ENCODE measurements at regions not wholly inside any gene's neighbourhood (a gene's known extent, or its start where the extent isn't known, plus 50 kb on each side); places are given as distances from the start of the nearest gene placed in this dataset.

GRCh38 chr14:87879389-87879788 lies 113.6 kb downstream of the GALC start:
- no peaks in the 10 kb centered on the region for H3K4me1 ChIP-seq (ENCODE audit: control insufficient read depth, insufficient read depth, low read length, poor library complexity, severe bottlenecking)
- no peaks in the 10 kb centered on the region for H3K9me3 ChIP-seq (ENCODE audit: control insufficient read depth, low read length)
- DNase-seq = no peak
- no peak overlapping the region for H3K4me3 ChIP-seq (ENCODE audit: insufficient read depth, low read depth, low read length, poor library complexity, severe bottlenecking)
- no peaks in the 10 kb centered on the region for H3K36me3 ChIP-seq (ENCODE audit: control insufficient read depth, insufficient read depth, low read length)
- H3K27ac ChIP-seq (ENCODE audit: insufficient read depth, low read length, poor library complexity, severe bottlenecking) = no peak overlapping the region
- H3K27me3 ChIP-seq (replicated peaks; ENCODE audit: control insufficient read depth, insufficient read depth, low read length, poor library complexity, severe bottlenecking) = no peaks in the 10 kb centered on the region

GRCh38 chr14:87878959-87879358 lies 114.0 kb downstream of the GALC start:
- H3K27ac ChIP-seq (ENCODE audit: insufficient read depth, low read length, poor library complexity, severe bottlenecking) = no peak overlapping the region
- no peak for DNase-seq
- H3K4me1 ChIP-seq (ENCODE audit: control insufficient read depth, insufficient read depth, low read length, poor library complexity, severe bottlenecking) = no peaks in the 10 kb centered on the region
- no peaks in the 10 kb centered on the region for H3K27me3 ChIP-seq (replicated peaks; ENCODE audit: control insufficient read depth, insufficient read depth, low read length, poor library complexity, severe bottlenecking)
- no peaks in the 10 kb centered on the region for H3K9me3 ChIP-seq (ENCODE audit: control insufficient read depth, low read length)
- H3K4me3 ChIP-seq (ENCODE audit: insufficient read depth, low read depth, low read length, poor library complexity, severe bottlenecking) = no peak overlapping the region
- no peaks in the 10 kb centered on the region for H3K36me3 ChIP-seq (ENCODE audit: control insufficient read depth, insufficient read depth, low read length)

- Histone ChIP-seq H3K36me3 (ENCODE audit: control insufficient read depth, insufficient read depth, low read length) (no peaks in the 10 kb centered on the region), H3K27ac (ENCODE audit: insufficient read depth, low read length, poor library complexity, severe bottlenecking) (no peak overlapping the region), H3K4me3 (ENCODE audit: insufficient read depth, low read depth, low read length, poor library complexity, severe bottlenecking) (no peak overlapping the region), H3K4me1 (ENCODE audit: control insufficient read depth, insufficient read depth, low read length, poor library complexity, severe bottlenecking) (no peaks in the 10 kb centered on the region), H3K9me3 (ENCODE audit: control insufficient read depth, low read length) (no peaks in the 10 kb centered on the region), H3K27me3 (replicated peaks; ENCODE audit: control insufficient read depth, insufficient read depth, low read length, poor library complexity, severe bottlenecking) (no peaks in the 10 kb centered on the region)
- DNase-seq = no peak
Measured at GRCh38 chr14:87877877-87878276, 115.1 kb downstream of the GALC start.

DNA sequence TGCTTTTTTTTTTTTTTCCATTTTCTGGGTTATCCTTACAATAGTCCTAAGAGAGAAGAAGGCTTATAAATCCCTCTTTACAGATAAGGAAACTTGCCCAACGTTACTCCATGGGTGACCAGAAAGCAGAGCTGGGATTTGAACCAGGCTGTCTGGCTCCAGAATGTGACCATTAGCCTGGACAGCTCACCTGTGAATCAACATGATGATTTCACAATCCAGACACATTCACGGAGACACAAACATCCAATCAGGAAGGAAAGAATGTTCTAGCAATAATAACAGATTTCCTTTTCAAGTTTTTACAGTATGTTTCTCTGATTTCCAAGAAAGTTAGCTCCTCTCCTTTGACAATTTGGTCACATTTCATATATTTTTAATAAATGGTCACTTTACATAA lies 118.3 kb downstream of the GALC start:
- DNase-seq = no peak
- no peak overlapping the region for H3K27ac ChIP-seq (ENCODE audit: insufficient read depth, low read length, poor library complexity, severe bottlenecking)
- H3K9me3 ChIP-seq (ENCODE audit: control insufficient read depth, low read length) = no peaks in the 10 kb centered on the region
- no peaks in the 10 kb centered on the region for H3K4me1 ChIP-seq (ENCODE audit: control insufficient read depth, insufficient read depth, low read length, poor library complexity, severe bottlenecking)
- H3K36me3 ChIP-seq (ENCODE audit: control insufficient read depth, insufficient read depth, low read length) = no peaks in the 10 kb centered on the region
- no peak overlapping the region for H3K4me3 ChIP-seq (ENCODE audit: insufficient read depth, low read depth, low read length, poor library complexity, severe bottlenecking)
- H3K27me3 ChIP-seq (replicated peaks; ENCODE audit: control insufficient read depth, insufficient read depth, low read length, poor library complexity, severe bottlenecking) = no peaks in the 10 kb centered on the region

- no peaks in the 10 kb centered on the region for H3K27me3 ChIP-seq (replicated peaks; ENCODE audit: control insufficient read depth, insufficient read depth, low read length, poor library complexity, severe bottlenecking)
- no peaks in the 10 kb centered on the region for H3K9me3 ChIP-seq (ENCODE audit: control insufficient read depth, low read length)
- no peaks in the 10 kb centered on the region for H3K4me1 ChIP-seq (ENCODE audit: control insufficient read depth, insufficient read depth, low read length, poor library complexity, severe bottlenecking)
- H3K27ac ChIP-seq (ENCODE audit: insufficient read depth, low read length, poor library complexity, severe bottlenecking) = no peak overlapping the region
- H3K36me3 ChIP-seq (ENCODE audit: control insufficient read depth, insufficient read depth, low read length) = no peaks in the 10 kb centered on the region
- no peak for DNase-seq
- H3K4me3 ChIP-seq (ENCODE audit: insufficient read depth, low read depth, low read length, poor library complexity, severe bottlenecking) = no peak overlapping the region
Measured at GRCh38 chr14:87873741-87874140, 119.2 kb downstream of the GALC start.

GRCh38 chr14:87869619-87870583 lies 123.1 kb downstream of the GALC start:
- no peak overlapping the region for H3K4me3 ChIP-seq (ENCODE audit: insufficient read depth, low read depth, low read length, poor library complexity, severe bottlenecking)

DNA sequence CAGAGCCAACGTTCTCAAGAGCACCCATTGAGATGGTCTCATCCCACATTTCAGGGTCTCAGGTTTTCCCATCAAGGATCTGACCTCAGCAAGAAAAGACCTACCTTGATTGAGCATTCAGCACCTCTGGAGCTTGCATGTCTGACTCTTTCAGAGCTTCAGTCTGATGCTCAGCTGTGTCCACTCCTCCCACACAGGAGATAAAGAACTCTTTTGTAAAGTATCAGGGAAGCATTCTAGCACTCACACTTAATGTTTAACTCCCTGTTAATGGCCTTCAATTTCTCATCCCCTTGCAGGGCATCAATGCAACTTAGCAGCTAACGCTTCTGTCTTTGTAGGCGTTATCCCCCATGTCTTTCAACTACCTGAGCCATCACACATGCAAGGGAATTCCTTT lies 124.1 kb downstream of the GALC start:
- no peaks in the 10 kb centered on the region for H3K27me3 ChIP-seq (replicated peaks; ENCODE audit: control insufficient read depth, insufficient read depth, low read length, poor library complexity, severe bottlenecking)
- H3K36me3 ChIP-seq (ENCODE audit: control insufficient read depth, insufficient read depth, low read length) = no peaks in the 10 kb centered on the region
- H3K4me1 ChIP-seq (ENCODE audit: control insufficient read depth, insufficient read depth, low read length, poor library complexity, severe bottlenecking) = no peaks in the 10 kb centered on the region
- no peak for DNase-seq
- H3K9me3 ChIP-seq (ENCODE audit: control insufficient read depth, low read length) = no peaks in the 10 kb centered on the region
- H3K4me3 ChIP-seq (ENCODE audit: insufficient read depth, low read depth, low read length, poor library complexity, severe bottlenecking) = no peak overlapping the region
- no peak overlapping the region for H3K27ac ChIP-seq (ENCODE audit: insufficient read depth, low read length, poor library complexity, severe bottlenecking)

More at GRCh38 chr14:87869619-87870583, 123.1 kb downstream of the GALC start:
- no peaks in the 10 kb centered on the region for H3K27me3 ChIP-seq (replicated peaks; ENCODE audit: control insufficient read depth, insufficient read depth, low read length, poor library complexity, severe bottlenecking)
- H3K9me3 ChIP-seq (ENCODE audit: control insufficient read depth, low read length) = no peaks in the 10 kb centered on the region
- DNase-seq = no peak
- H3K27ac ChIP-seq (ENCODE audit: insufficient read depth, low read length, poor library complexity, severe bottlenecking) = no peak overlapping the region
- H3K4me1 ChIP-seq (ENCODE audit: control insufficient read depth, insufficient read depth, low read length, poor library complexity, severe bottlenecking) = no peaks in the 10 kb centered on the region
- no peaks in the 10 kb centered on the region for H3K36me3 ChIP-seq (ENCODE audit: control insufficient read depth, insufficient read depth, low read length)

- H3K4me1 ChIP-seq (ENCODE audit: control insufficient read depth, insufficient read depth, low read length, poor library complexity, severe bottlenecking) = no peaks in the 10 kb centered on the region
- H3K9me3 ChIP-seq (ENCODE audit: control insufficient read depth, low read length) = no peaks in the 10 kb centered on the region
- no peaks in the 10 kb centered on the region for H3K36me3 ChIP-seq (ENCODE audit: control insufficient read depth, insufficient read depth, low read length)
- no peak overlapping the region for H3K27ac ChIP-seq (ENCODE audit: insufficient read depth, low read length, poor library complexity, severe bottlenecking)
- DNase-seq = no peak
- H3K27me3 ChIP-seq (replicated peaks; ENCODE audit: control insufficient read depth, insufficient read depth, low read length, poor library complexity, severe bottlenecking) = no peaks in the 10 kb centered on the region
- no peak overlapping the region for H3K4me3 ChIP-seq (ENCODE audit: insufficient read depth, low read depth, low read length, poor library complexity, severe bottlenecking)
Measured at GRCh38 chr14:87866116-87866515, 126.9 kb downstream of the GALC start.

DNA sequence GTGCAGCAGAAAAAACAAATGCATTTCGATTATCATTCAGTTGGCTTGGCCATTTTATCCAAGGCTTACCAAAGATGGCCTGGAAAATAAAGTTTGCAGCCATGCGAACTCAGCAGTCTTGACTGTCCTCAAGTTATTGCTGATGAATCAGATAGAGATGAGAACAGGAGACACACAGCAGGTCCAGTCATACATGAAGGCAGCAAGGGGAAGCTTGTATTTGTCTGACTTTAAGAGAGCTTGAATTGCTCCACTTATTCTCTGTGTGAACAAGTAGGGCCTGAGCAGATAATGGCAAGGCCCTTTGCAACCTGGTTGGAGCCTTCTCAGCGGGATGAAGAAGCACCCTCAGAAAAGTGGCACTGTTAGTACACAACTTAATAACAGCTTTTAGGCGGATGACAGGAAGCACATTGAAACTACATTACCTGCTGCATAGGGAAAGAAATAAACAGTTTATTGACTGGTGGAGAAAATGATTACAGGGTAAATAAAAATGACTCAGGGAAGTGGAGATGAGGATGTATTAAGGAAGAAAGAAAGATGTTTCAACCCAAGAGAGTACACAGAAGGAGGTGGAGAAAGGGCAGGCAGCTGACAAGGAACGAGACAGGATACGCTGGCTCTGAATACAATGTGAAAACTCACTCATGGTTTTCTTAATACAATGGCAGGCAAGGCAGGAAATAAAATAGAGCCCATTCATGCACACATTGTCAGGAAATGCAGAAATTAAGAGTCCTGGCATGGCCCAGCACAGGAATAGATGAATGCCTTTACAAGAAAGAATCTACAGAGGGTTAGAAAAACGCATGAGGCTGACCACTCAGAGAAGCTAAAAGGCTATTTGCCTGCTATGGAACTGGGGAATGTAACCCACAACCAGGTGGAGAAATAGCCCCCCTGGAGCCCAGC lies 128.4 kb downstream of the GALC start:
- no peak overlapping the region for H3K4me3 ChIP-seq (ENCODE audit: insufficient read depth, low read depth, low read length, poor library complexity, severe bottlenecking)
- H3K27ac ChIP-seq (ENCODE audit: insufficient read depth, low read length, poor library complexity, severe bottlenecking) = no peak overlapping the region
- H3K9me3 ChIP-seq (ENCODE audit: control insufficient read depth, low read length) = no peaks in the 10 kb centered on the region
- H3K36me3 ChIP-seq (ENCODE audit: control insufficient read depth, insufficient read depth, low read length) = no peaks in the 10 kb centered on the region
- no peaks in the 10 kb centered on the region for H3K4me1 ChIP-seq (ENCODE audit: control insufficient read depth, insufficient read depth, low read length, poor library complexity, severe bottlenecking)
- no peaks in the 10 kb centered on the region for H3K27me3 ChIP-seq (replicated peaks; ENCODE audit: control insufficient read depth, insufficient read depth, low read length, poor library complexity, severe bottlenecking)
- no peak for DNase-seq

GRCh38 chr14:87863047-87863446 lies 129.9 kb downstream of the GALC start:
- Histone ChIP-seq H3K9me3 (ENCODE audit: control insufficient read depth, low read length) (no peaks in the 10 kb centered on the region), H3K27me3 (replicated peaks; ENCODE audit: control insufficient read depth, insufficient read depth, low read length, poor library complexity, severe bottlenecking) (no peaks in the 10 kb centered on the region), H3K4me1 (ENCODE audit: control insufficient read depth, insufficient read depth, low read length, poor library complexity, severe bottlenecking) (no peaks in the 10 kb centered on the region), H3K36me3 (ENCODE audit: control insufficient read depth, insufficient read depth, low read length) (no peaks in the 10 kb centered on the region), H3K27ac (ENCODE audit: insufficient read depth, low read length, poor library complexity, severe bottlenecking) (no peak overlapping the region), H3K4me3 (ENCODE audit: insufficient read depth, low read depth, low read length, poor library complexity, severe bottlenecking) (no peak overlapping the region)
- no peak for DNase-seq
